ENCODE measurements at regions not wholly inside any gene's neighbourhood (a gene's known extent, or its start where the extent isn't known, plus 50 kb on each side); places are given as distances from the start of the nearest gene placed in this dataset.
"Not testable (repeated sequence)": the region's sequence is repeated elsewhere in the genome, so short reads cannot be mapped to it uniquely, and the experiment has no call there.

- DNase-seq: no peak
Measured at GRCh38 chr10:51000164-51000563, 74.1 kb upstream of the PRKG1 start.

- DNase-seq: no peak
Measured at GRCh38 chr10:51000976-51001375, 73.3 kb upstream of the PRKG1 start.

GRCh38 chr10:51001587-51001986 is 72.7 kb upstream of the PRKG1 start:
- peak; percentile 0 for DNase-seq

GRCh38 chr10:51002469-51002868 is 71.8 kb upstream of the PRKG1 start:
- DNase-seq: no peak

GRCh38 chr10:51004776-51005175 is 69.5 kb upstream of the PRKG1 start:
- DNase-seq: no peak

- DNase-seq: no peak
Measured at GRCh38 chr10:51005551-51005950, 68.7 kb upstream of the PRKG1 start.

GRCh38 chr10:51006686-51007085 is 67.6 kb upstream of the PRKG1 start:
- DNase-seq: no peak

GRCh38 chr10:51007781-51008180 is 66.5 kb upstream of the PRKG1 start:
- no peak for DNase-seq

GRCh38 chr10:51008346-51008745 is 65.9 kb upstream of the PRKG1 start:
- DNase-seq: no peak

- DNase-seq: no peak
Measured at GRCh38 chr10:51010977-51011376, 63.3 kb upstream of the PRKG1 start.

GRCh38 chr10:51012073-51012472 is 62.2 kb upstream of the PRKG1 start:
- no peak for DNase-seq

- DNase-seq: no peak
Measured at GRCh38 chr10:51014680-51015389, 59.5 kb upstream of the PRKG1 start.

- not testable (repeated sequence) for DNase-seq
Measured at GRCh38 chr10:51015390-51015754, 58.9 kb upstream of the PRKG1 start.

GRCh38 chr10:51020200-51020599 is 54.1 kb upstream of the PRKG1 start:
- DNase-seq: no peak

GRCh38 chr10:51022933-51023585 is 51.2 kb upstream of the PRKG1 start:
- DNase-seq: no peak

- DNase-seq: no peak
Measured at GRCh38 chr10:51023636-51024035, 50.7 kb upstream of the PRKG1 start.
